ENCODE measurements at regions not wholly inside any gene's neighbourhood (a gene's known extent, or its start where the extent isn't known, plus 50 kb on each side); places are given as distances from the start of the nearest gene placed in this dataset.

GRCh38 chr6:19558201-19558600 lies 279.0 kb upstream of the ID4 start:
- no peak for TF ChIP-seq CTCF (IDR thresholded peaks at IDR 0.05)

- TF ChIP-seq CTCF (IDR thresholded peaks at IDR 0.05), result no peak
These were observed 278.2 kb upstream of the ID4 start for GRCh38 chr6:19558934-19559333.

- TF ChIP-seq CTCF (IDR thresholded peaks at IDR 0.05), result no peak
These were observed 274.7 kb upstream of the ID4 start for GRCh38 chr6:19562468-19562867.

- TF ChIP-seq CTCF (IDR thresholded peaks at IDR 0.05), result no peak
These were observed 267.6 kb upstream of the ID4 start for GRCh38 chr6:19569563-19569962.

- TF ChIP-seq CTCF (IDR thresholded peaks at IDR 0.05), result no peak
These were observed 266.0 kb upstream of the ID4 start for GRCh38 chr6:19571176-19571575.

GRCh38 chr6:19578481-19578880 lies 258.7 kb upstream of the ID4 start:
- no peak for TF ChIP-seq CTCF (IDR thresholded peaks at IDR 0.05)

- TF ChIP-seq CTCF (IDR thresholded peaks at IDR 0.05), result no peak
These were observed 249.8 kb upstream of the ID4 start for GRCh38 chr6:19587238-19587942.
